ENCODE measurements at regions not wholly inside any gene's neighbourhood (a gene's known extent, or its start where the extent isn't known, plus 50 kb on each side); places are given as distances from the start of the nearest gene placed in this dataset.

DNA sequence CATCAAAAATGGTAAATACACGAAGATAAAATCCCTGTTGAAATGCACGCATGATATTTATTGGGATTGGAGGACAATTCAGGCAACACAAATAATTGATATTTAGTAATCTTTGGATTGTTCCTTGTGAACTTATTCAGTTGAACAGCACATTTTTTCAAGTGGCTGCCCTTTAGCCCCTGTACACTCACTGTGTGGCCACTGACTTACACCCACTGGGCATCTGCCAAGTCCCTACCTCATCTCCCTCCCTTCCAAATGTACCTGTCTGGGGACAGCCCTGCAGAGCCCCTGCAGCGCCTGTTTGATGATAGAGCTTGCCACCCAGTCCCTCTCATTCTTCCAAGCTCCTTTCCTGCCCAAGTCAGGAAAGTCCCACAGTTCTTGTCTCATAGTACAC is 154.3 kb downstream of the GLUL start:
- TF ChIP-seq CTCF (conservative IDR thresholded peaks at IDR 0.05) (no peak), ZFX (IDR thresholded peaks at IDR 0.05) (no peak)
